HG03108 (cell line): ENCODE measurements at regions not wholly inside any gene's neighbourhood (a gene's known extent, or its start where the extent isn't known, plus 50 kb on each side); places are given as distances from the start of the nearest gene placed in this dataset.
A peak's percentile ranks its signal among the peaks of the same experiment; 100 is the strongest.
"Not testable (repeated sequence)": the region's sequence is repeated elsewhere in the genome, so short reads cannot be mapped to it uniquely, and the experiment has no call there.

ENCODE experiments used
- ATAC-seq: cut with Tn5 transposase; IDR thresholded peaks from one replicate; pipeline ENCODE4 v1.9.1; 2021; ENCODE audit warnings: moderate library complexity; ENCODE audit not compliant: unreplicated experiment

DNA sequence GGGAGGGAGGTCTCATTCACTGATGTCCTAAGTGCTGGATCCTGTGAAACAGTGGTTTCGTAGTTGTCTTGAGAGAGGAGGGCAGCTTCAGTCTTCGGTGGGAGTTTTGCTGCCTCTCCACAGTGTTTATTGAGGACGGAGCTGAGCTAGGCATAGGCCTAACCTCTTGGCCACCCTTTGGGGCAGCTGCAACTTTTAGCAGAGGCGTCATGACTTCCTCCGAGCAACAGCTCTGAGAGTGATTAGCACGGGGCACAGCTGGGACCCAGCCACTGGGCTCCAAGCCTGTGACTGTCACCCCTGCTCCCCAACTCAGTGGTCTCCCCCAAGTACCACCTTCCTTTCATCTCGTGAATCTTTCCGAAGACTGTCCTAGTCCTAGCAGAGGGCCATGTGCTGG, 139.9 kb upstream of the NCOR2 start:
- no peak for ATAC-seq

DNA sequence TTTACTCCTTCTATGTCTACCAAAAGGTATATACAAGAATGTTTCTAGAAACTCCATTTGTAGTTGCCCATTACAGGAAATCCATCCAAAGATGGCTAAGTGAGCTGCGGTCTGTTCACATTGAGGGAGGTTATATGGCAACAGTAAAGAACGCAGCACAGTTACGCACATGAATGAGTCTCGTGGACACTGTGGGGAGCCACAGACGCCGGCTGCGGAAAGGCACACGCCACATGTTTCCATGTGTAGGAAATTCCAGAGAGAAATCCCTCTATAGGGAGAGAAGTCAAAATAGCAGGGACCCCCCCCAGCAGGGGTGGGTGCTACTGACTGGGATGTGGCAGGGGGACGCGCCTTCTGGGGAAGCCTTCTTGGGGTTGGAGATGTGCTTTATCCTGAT, 139.0 kb upstream of the NCOR2 start:
- no peak for ATAC-seq

DNA sequence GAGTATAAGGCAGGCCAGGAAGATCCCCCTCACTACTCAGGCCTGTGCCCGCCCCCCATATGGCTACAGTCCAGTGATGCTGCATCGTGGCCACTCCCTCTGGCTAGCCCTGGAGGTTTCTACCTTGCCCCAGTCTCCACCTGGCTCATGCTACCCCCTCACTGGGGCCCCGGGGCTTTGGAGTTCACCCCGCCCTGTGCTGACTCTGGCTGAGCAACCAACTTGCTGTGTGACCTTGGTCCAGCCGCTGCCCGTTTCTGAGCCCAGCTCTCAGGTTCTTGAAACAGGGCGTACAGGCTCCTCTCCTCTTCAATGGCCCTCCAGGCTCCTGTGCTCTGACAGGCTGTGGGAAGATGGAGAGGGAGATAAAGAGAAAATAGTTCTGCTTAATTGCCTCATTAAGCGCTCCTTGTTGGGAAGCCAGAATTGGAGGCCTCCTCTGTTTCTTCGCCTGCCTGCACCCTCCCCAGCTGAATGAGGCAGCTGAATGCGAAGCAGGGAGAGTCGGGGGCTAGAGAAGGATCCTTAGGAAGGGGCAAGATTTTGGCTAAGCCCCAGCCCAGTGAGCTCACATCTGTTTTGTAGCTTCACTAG, 138.2 kb upstream of the NCOR2 start:
- no peak for ATAC-seq

DNA sequence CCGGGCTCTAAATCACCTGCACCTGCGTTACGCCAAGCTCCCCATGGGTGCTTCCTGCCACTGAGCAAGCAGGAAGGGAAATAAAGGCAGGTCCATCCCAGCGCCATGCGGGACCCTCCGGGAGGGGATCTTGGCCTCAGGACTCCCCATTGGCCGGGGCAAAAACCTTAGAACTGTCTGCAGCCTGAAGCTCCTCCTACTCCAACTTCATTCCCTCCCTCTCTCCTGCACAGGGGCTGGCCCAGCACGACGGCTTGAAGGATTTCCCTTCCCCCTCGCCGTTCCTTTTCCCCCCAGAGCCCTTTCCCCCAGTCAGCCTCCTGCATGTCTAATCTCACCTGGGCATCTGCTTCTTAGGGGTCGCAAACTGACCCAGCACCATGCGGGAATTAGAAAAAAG, 137.2 kb upstream of the NCOR2 start:
- ATAC-seq: no peak

DNA sequence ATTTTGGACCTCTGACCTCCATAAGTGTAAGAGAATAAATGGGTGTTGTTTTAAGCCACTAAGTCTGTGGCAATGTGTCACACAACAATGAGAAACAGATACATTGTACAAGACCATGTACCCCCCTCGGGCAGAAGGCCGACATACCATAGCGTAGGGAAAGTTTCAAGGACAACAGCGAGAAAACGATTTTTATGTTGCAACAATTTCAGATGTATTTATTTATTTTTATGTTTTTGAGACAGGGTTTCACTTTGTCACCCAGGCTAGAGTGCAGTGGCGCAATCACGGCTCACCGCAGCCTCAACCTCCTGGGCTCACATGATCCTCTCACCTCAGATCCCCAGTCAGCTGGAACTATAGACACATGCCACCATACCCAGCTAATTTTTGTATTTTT, 136.4 kb upstream of the NCOR2 start:
- ATAC-seq: no peak

DNA sequence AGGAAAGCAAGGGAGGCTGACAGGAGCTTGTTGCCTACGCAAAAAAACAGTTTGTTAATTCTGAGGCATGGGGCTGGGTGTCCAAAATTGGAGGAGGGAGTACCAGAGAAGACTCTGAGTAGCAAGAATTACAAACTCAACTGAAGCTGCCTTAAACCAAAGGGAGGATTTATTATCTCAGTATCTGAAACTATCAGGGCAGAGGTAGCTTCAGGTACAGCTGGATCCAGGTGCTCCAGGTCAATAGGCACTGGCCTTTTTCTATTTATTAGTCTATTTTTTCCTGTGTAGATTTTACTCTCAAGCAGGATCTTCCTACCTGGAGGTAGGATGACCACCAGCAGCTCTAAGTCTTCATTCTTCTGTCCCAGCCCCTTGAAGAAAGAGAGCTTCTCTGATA, 135.3 kb upstream of the NCOR2 start:
- no peak for ATAC-seq

DNA sequence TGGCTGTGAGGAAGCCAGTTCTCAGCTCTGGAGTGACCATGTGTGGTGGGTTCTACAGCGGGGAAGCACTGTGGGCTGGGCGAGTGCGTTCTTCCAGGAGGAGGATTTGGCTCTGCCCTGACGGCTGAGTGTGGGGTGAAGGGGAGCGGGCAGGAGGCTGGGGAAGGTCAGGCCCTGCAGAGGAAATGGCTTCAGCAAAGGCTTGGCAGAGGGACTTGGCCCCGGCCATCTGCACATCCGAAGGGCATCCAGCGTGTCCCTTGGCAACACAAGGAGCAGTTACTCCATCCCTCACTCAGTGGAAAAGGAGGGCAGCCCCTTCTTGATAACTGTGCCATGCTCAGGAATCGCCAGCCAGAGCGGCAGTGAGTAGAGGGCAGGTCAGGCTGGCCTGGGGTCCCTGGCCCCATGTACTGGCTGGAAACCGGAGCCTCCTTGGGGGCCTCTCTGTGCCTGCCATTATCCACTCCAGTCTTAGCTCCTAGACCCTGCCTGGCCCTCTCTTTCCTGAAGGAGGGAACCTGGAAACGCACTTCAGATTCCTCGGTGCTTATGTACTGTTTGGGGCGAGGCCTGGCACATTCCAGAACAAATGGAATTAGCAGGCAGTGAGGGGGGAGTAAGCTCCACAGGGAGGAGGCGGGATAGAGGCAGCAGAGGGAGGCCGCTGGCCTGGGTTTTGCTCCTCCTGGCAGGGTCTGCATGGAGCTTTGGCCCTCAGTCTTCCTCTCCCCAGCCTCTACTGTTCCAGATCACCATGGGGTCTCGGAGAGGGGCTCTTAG, 133.6 kb upstream of the NCOR2 start:
- ATAC-seq: no peak

DNA sequence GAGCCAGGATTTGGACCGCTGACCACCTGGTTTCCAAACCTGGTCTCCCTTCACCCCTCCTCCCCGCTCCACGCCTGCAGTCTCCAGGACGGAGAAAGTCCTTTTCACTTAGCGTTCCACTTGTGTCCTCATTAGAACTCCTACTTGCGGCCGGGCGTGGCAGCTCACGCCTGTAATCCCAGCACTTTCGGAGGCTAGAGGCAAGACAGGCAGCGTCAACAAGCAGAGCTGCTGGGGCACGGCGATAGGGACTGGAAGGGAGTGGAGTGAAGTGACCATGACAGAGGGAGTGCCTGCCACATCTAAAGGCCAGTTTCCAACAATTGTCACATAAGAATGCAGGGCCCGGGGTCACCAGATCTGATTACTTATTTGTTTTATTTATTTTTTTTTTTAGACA, 132.5 kb upstream of the NCOR2 start:
- ATAC-seq: no peak

DNA sequence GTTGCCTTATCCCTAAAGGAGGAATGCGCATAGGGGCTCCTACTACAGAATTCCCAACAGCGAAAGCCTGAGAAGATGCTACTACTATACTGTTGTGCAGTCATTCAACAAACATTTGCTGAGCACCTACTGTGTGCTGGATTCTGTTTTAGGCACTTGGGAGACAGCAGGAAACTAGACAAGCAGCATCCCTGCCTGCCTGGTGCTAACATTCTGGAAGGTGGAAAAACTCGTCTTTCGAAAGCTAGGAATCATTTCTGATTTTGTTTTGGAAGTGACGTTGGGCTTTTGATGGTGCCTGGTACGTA, 131.5 kb upstream of the NCOR2 start:
- ATAC-seq: no peak

DNA sequence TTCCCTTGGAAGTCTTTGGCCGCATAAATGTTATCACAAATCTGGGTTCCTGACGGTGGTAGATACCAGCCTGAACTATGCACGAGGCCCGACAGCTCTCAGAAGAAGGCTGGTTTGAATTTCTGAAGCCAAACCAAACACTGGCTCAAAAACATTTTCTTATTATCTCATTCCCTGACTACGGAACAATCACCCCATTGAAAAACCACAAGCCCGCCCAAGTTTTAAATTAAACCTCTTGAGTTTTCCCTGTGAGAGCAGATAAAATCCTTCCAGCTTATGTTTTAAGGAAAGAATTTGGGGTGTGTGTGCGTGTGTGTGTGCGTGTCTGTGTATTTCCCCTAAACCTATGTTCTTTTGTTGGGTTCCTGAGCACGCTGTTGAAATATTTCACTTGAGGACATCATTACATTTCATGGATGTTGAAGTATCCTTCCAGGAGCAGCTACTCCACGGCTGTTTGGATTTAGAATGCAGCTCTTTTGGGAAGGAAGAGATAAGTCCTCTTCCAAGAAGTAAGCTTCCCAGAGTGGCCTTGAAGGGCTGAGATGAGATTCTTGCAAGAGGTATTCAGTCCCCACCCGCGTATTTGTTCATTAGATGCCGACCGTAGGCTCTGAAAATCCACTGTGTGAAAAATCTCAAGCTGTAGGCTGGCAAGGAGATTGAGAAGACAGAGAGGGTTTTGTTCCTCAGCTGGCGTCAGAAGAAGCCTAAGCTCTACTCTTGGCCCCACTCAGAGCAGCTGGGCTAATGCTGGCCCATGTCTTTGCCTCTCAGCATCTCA, 131.0 kb upstream of the NCOR2 start:
- no peak for ATAC-seq

DNA sequence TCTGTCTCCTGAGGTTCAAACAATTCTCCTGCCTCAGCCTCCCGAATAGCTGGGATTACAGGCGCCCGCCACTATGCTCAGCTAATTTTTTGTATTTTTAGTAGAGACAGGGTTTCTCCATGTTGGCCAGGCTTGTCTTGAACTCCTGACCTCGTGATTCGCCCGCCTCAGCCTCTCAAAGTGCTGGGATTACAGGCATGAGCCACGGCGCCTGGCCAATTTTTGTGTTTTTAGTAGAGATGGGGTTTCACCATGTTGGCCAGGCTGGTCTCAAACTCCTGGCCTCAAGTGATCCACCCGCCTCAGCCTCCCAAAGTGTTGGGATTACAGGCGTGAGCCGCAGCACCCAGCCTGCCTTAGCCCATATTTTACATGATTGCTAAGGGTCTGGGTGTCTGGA, 130.3 kb upstream of the NCOR2 start:
- not testable (repeated sequence) for ATAC-seq

DNA sequence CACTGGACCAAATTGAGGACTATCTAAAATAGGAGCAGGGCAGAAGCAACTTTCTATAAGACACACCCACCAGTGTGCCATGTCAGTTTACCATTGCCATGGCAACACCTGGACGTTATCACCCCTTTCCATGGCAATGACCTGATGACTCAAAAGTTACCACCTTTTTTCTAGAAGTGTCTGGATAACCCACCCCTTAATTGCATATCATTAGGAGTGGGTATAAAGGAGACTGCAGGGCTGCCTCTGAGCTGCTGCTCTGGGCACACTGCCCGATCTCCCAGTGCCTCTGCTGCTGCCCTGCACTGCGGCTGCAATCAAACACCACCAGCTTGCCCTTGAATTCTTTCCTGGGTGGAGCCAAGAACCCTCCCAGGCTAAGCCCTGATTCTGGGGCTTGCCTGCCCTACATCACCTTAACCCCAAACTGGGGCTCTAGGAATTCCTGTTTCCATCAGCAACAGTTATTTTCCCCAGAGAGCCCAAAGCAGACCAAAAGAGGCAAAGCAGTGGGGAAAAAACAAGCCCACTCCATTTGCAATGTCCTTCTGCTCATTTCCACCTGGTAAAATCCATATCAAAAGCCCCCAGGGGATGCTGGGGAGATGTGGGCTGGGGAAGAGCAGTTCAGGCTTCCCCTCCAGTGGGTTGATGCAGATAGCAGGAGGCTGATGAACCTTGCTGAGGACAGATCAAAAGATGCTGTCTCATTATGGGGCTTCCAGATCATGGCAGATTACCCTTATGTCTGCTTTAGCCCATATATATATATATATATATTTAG, 129.5 kb upstream of the NCOR2 start:
- no peak for ATAC-seq

DNA sequence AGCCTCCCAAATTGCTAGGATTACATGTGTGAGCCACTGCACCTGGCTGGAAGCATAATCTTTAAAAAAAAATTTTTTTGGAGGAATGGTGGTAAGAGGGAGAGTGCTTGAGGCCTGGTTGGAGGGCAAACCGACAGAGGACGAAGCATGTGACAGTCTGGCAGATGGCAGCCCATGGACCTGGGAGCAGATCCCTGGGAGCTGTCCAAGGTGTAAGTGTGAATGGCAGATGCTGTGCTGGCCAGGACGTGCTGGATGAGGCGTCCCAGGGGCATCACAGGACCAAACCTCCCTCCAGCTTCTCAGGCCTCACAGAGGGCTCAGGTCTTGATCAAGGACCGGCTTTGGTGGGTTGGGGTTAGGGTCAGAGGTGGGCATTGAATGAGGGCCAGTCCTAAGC, 128.4 kb upstream of the NCOR2 start:
- ATAC-seq: no peak

DNA sequence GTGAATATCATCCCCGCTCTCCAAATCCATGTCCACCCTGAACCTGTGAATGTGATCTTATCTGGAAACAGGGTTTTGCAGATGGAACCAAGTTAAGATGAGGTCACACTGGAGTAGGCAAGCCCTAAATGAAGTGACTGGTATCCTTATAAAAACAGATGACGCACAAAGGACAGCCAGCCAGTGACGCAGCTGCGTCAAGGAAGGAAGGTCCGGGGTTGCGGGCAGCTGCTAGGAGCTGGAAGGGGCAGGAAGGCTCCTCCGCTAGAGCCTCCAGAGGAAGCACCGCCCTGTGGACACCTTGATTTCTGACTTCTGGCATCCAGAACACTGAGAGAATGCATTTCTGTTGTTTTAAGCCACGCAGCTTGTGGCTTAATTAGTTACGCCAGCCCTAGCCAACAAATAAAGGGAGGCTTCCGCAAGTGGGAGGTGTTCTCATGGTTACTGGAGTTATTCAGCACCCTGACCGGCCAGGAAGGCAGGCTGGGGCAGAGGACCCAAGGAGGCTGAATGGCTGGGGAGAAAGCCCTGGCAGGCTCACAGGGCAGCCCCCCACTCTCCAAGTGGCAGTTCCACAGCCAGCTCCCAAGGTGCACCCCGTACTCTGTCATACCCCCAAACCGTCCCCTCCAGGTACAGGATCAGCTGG, 127.6 kb upstream of the NCOR2 start:
- ATAC-seq: no peak

DNA sequence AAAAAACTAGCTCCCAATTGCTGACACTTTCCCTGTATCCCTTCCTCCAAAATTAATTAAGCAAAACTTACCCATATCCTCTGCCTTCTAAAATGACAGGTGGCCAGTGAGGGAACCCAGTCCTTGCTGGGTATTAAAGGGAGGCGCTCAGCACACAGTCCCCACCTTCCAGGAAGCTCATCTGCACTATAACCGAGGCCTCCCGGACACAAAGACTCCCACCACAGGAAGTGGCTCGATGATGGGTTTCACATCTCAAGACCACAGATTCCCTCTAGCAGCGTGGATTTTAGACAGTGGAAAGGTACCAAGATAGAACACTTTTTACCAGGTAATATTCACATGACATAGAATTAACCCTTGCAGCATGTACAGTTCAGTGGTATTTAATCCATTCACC, 126.8 kb upstream of the NCOR2 start:
- ATAC-seq: peak; percentile 67

DNA sequence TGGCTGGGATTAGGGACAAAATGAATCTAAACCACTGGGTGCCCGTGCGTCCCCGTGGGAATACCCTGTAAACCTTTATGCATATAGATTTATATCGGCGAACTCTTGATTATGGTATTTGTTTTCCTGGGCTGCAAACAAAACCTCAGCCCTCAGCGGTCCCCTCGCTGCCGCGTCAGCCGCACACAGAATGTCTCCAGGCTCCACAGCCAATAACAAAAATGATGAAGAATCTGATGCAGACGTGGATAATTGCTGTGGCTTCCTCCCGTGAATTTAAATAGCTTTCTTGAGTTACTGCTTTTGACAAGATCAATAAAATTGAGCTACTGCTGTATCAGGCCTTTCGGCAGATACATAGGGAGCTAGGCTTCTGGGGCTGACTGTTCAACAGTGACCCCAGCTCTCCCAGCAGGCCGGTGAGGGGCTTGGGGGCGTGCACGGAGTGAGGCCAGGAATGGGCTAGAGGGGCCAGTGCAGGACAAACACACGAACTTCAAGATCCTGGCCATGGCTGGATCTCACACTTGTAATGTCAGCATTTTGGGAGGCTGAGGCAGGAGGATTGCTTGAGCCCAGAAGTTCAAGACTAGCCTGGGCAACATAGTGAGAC, 125.8 kb upstream of the NCOR2 start:
- ATAC-seq: no peak

DNA sequence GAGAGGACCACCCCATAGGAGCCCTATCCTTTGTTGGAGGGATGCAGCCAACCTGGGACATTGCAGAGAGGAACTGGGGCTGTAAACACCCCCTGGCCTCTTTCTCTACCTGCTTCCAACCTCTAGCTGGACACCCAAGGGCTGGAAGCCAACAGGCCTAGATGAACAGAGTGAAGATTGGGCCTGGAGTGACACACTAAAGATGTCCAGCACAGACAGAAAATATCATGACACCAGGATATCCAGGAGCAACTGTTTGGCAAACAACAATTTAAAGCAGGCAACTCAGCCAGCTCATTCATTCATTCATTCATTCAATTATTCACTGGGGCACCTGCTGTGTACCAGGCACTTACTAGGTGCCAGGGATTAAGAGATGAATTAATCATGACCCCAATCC, 125.0 kb upstream of the NCOR2 start:
- ATAC-seq: no peak

DNA sequence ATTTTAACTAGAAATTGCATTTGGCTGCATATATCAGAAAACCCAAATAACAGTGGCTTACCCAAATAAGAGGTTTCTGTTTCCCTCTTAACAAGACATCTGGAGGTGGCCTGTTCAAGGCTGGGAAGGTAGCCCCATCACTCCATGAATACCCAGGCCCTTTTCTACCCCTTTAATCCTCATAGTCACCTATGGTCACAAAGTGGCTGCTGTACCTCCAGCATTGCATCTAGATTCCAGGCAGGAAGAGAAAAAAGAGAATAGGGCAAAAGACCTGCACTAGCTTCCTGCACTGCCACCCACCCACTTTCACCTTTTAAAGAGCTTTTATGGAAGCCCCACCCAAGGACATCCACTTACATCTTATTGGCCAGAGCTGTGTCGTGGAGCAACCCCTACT, 124.0 kb upstream of the NCOR2 start:
- ATAC-seq: no peak

DNA sequence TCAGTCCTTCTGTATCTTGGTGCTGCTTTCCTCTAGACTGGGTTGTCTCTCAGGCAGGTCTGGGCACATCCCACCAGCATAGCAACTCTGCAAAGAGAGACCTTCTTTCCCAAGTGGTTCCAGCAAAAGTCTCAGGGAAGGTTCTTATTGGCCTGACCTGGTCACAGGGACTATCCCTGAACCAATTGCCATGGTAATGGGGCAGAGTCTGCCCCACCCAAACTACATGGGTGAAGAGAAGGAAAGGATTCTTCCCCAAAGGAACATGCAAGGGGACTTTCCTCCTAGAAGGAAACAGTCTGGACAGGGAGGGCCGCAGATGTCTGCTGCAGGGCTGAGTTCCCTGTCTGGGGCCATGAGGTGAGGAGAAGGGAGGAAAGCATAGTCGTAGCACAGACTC, 122.2 kb upstream of the NCOR2 start:
- no peak for ATAC-seq

DNA sequence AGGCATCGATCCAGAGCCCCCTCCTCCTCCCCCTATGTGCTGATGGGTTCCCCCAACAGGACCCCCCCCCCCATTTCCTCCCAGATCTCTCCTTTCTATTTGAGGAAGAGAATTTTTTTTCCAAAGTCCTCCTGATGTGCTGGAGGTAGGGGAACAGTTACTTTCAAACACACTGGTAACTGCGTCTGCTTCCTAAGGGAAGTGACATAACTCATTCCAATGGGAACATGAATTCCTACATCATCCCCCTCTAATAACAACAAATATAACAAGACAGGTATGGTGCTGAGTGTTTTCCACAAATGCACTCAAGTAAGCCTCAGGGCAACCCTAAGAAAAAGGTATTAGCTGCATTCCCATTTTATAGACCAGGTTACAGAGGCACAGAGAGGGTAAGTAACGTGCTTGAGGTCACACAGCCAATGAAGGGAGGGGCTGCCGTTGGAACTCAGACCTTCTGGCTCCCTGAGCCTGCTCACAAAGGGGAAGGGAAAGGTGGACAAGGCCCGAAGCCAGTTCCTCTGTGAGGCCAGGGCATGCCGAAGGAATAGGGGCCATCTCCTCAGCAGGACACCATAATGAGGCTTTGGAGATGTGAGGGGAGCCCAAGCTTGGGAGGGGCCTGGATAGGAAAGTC, 121.1 kb upstream of the NCOR2 start:
- no peak for ATAC-seq
